VCaP (cell line): ENCODE measurements at regions not wholly inside any gene's neighbourhood (a gene's known extent, or its start where the extent isn't known, plus 50 kb on each side); places are given as distances from the start of the nearest gene placed in this dataset.
A peak's percentile ranks its signal among the peaks of the same experiment; 100 is the strongest.

ENCODE experiments used
- H3K27ac ChIP-seq: fragments of 450-650 bp; 2 replicates; pipeline ENCODE4 v1.5.1; 2017
- TF ChIP-seq, protein P1 (sequence below): fragments of 450-650 bp; conservative IDR thresholded peaks from 2 replicates; pipeline ENCODE4 v1.5.1; 2017; ENCODE audit warnings: mild to moderate bottlenecking, moderate library complexity

DNA sequence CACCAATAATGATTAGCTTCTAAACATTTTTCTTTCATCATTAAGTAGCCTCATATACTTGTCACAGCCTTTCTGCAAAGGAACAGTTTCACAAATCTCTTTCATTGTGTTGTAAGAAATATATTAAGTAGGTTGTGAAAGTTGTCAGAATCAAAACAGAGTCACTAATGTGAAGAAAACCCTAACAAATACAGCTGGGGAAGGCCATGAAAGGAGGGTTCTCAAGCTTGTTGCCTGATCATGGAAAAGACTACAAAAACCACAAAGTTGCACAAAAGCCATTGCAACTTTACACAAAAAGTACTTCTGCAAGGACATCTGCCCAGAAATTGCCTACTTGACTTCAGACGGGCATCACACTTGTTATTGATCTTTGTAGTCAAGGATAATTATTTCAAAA, 216.1 kb downstream of the ALDH8A1 start:
- no peak overlapping the region for H3K27ac ChIP-seq
- TF ChIP-seq, protein P1, sequence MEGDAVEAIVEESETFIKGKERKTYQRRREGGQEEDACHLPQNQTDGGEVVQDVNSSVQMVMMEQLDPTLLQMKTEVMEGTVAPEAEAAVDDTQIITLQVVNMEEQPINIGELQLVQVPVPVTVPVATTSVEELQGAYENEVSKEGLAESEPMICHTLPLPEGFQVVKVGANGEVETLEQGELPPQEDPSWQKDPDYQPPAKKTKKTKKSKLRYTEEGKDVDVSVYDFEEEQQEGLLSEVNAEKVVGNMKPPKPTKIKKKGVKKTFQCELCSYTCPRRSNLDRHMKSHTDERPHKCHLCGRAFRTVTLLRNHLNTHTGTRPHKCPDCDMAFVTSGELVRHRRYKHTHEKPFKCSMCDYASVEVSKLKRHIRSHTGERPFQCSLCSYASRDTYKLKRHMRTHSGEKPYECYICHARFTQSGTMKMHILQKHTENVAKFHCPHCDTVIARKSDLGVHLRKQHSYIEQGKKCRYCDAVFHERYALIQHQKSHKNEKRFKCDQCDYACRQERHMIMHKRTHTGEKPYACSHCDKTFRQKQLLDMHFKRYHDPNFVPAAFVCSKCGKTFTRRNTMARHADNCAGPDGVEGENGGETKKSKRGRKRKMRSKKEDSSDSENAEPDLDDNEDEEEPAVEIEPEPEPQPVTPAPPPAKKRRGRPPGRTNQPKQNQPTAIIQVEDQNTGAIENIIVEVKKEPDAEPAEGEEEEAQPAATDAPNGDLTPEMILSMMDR, result no peak

DNA sequence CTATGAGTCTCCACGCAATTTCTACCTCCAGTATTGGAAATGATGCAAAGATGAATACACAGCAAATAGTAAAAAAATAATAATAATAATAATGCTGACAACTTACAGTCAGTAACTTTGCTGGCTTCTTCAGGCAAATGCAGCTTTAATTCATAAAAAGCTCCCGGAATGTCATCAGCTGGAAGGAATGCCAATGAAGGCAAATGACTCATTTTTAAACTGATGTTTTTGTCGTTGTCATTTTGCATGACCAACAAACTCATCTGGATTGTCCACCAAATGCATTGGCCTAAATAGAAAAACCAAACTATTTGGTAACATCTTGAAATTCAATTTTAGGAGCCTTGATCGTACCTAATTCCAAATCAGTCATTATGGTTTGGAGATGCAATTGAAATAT, 217.1 kb downstream of the ALDH8A1 start:
- no peak overlapping the region for H3K27ac ChIP-seq
- TF ChIP-seq, protein P1, result no peak

DNA sequence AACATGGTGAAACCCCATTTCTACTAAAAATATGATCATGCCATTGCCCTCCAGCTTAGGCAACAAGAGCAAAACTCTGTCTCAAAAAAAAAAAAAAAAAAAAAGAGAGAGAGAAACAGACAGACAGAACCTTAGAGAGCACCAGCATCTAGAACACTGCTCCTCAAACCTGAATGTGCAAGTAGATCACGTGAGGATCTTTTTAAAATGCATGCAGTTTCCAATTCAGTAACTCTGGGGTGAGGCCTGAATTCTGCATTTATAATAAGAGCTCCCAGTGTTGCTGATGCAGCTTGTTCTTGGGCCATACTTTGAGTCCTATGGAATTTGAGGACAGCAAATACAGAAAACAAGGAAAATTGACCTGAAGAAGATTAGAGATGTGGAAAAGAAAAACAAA, 218.3 kb downstream of the ALDH8A1 start:
- TF ChIP-seq, protein P1, result no peak

DNA sequence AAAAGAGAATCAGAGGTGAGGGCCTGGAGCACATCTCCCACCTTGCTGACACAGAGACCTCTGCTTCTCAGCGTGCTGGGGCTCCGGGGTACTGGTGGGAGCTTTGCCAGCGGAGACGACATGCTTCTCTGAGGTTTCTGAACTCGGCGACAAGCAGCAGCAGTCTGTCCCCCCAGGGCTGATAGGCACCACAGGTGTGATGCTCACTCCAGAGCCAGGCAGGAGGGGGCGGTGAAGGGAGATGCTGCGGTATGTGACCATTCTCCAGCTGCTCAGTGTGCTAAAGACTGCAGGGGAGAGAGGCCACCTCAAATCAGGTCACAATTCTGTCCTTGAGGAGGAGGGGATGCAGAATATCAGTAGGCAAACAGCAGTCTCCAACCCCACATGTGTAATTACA, 219.9 kb downstream of the ALDH8A1 start:
- TF ChIP-seq, protein P1, result no peak
- no peak overlapping the region for H3K27ac ChIP-seq

More for the DNA sequence above, 218.3 kb downstream of the ALDH8A1 start:
- H3K27ac ChIP-seq, result no peak overlapping the region

DNA sequence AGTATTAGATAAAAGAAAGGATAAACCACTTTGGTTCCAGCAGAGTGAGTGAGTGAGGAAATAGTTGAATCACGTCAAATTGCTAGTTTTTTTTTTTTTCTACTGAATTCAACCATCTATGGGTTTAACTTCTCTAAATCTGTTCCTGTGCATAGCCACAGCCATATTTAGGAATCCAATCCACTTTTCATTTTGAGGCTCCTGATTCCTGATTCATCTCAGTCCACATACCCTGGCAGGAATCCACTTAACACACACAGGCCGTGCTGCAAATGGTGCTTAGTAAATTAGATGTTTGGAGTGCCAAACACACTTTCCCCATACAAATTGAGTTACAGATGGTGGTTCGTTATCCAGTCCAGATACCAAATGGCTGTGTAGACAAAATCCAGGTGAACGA, 220.3 kb downstream of the ALDH8A1 start:
- TF ChIP-seq, protein P1, result no peak
- no peak overlapping the region for H3K27ac ChIP-seq

DNA sequence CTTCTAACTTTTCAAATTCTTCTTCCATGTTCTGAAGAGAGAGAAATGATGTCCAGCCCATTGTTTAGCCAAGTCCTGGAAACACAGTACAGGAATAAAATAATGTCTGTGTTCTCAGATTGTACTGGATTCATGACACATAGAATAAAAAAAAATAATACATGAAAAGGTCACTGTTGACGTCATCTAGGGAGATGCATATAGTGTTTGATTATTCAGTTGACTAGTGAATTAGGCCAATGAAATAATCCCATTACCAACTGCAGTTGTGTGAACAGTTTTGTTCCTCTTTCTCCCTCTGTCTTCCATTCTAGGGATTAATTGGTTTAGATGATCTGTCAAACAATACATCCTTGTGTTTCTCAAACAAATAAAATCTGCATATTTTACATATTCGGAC, 222.8 kb downstream of the ALDH8A1 start:
- H3K27ac ChIP-seq, result no peak overlapping the region
- TF ChIP-seq, protein P1, result no peak

DNA sequence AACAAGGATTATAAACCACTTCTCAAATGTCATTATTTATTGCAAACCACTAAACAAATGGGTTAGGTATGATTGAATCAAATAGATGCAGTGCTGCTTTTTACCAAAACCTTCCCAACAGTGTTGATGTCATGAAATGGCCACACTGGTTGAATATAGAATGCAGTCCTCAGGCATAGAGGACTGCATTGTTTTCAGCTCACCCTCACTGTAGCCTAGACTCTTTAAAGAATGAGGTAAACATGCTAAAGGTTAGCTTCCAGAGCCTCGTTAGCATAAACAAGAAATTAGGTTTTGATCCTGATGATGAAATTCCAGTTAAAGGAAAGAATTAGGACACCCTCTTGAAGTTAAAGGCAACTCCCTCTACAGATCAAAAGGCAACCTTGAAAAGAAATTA, 224.3 kb downstream of the ALDH8A1 start:
- peak overlapping the region; percentile 67; the same call in 1 of the 2 replicates for H3K27ac ChIP-seq
- TF ChIP-seq, protein P1, result no peak
